Activated B cell treated with CpG ODN at 0.5 μM for 24 hours (primary cell): ENCODE measurements at regions not wholly inside any gene's neighbourhood (a gene's known extent, or its start where the extent isn't known, plus 50 kb on each side); places are given as distances from the start of the nearest gene placed in this dataset.

ENCODE experiments used
- ATAC-seq: fragments of 200-7000 bp; cut with Tn5 transposase; one replicate; pipeline ENCODE4 v1.10.0; 2021; ENCODE audit warnings: low read depth, mild to moderate bottlenecking, moderate library complexity
- CTCF ChIA-PET: fragments of 350-600 bp; sonication (Branson Sonifier 250); formaldehyde crosslinking; loops from one replicate; lab custom pipeline; 2021; ENCODE audit warnings: antibody characterized with exemption; lab: Charles Lee
- POLR2A ChIA-PET: fragments of 350-600 bp; sonication (Branson Sonifier 250); formaldehyde crosslinking; loops from one replicate; lab custom pipeline; 2021; ENCODE audit warnings: antibody characterized with exemption; lab: Charles Lee
- DNase-seq: peaks from one replicate; pipeline ENCODE4 v3.0.0; 2022
- H3K27ac Mint-ChIP-seq: one replicate; pipeline ENCODE4 v1.8.0; 2020; ENCODE audit warnings: mixed read lengths
- H3K27me3 Mint-ChIP-seq: one replicate; pipeline ENCODE4 v1.8.0; 2021; ENCODE audit warnings: mixed read lengths
- H3K36me3 Mint-ChIP-seq: one replicate; pipeline ENCODE4 v1.8.0; 2021; ENCODE audit warnings: low read depth, mixed read lengths
- H3K4me1 Mint-ChIP-seq: one replicate; pipeline ENCODE4 v1.8.0; 2021; ENCODE audit warnings: mixed read lengths
- H3K4me3 Mint-ChIP-seq: one replicate; pipeline ENCODE4 v1.8.0; 2020; ENCODE audit warnings: mild to moderate bottlenecking, mixed read lengths
- H3K9me3 Mint-ChIP-seq: one replicate; pipeline ENCODE4 v1.8.0; 2020; ENCODE audit warnings: mixed read lengths
- CTCF ChIP-seq: fragments of 200-600 bp; IDR thresholded peaks from one replicate; pipeline ENCODE4 v1.8.0; 2022; ENCODE audit warnings: antibody characterized with exemption, mild to moderate bottlenecking
- intact Hi-C: fragments of 100-400 bp; cut with micrococcal nuclease; formaldehyde crosslinking; loops from one replicate; pipeline ENCODE4 v1.15.1; 2024

GRCh38 chr4:180538384-180539057, 1704.7 kb upstream of the TENM3 start:
- Mint-ChIP-seq H3K27me3 (no peaks in the 10 kb centered on the region), H3K27ac (no peak overlapping the region), H3K9me3 (no peaks in the 10 kb centered on the region), H3K36me3 (no peaks in the 10 kb centered on the region), H3K4me1 (no peaks in the 10 kb centered on the region), H3K4me3 (no peak overlapping the region)
- ATAC-seq, result no peak
- POLR2A ChIA-PET, result no interaction called here
- intact Hi-C loops, result no loop called here
- no peak for DNase-seq
- CTCF ChIA-PET, result no interaction called here
- TF ChIP-seq CTCF, result no peak

GRCh38 chr4:180539284-180539683, 1703.9 kb upstream of the TENM3 start:
- no peaks in the 10 kb centered on the region for H3K4me1 Mint-ChIP-seq
- POLR2A ChIA-PET, result no interaction called here
- no peaks in the 10 kb centered on the region for H3K27me3 Mint-ChIP-seq
- intact Hi-C loops, result no loop called here
- H3K36me3 Mint-ChIP-seq, result no peaks in the 10 kb centered on the region
- H3K4me3 Mint-ChIP-seq, result no peak overlapping the region
- no peak for TF ChIP-seq CTCF
- no peaks in the 10 kb centered on the region for H3K9me3 Mint-ChIP-seq
- ATAC-seq (no peak), DNase-seq (no peak)
- no peak overlapping the region for H3K27ac Mint-ChIP-seq
- CTCF ChIA-PET, result no interaction called here

GRCh38 chr4:180541678-180542077, 1701.5 kb upstream of the TENM3 start:
- no peak for DNase-seq
- Mint-ChIP-seq H3K27ac (no peak overlapping the region), H3K4me3 (no peak overlapping the region), H3K4me1 (no peaks in the 10 kb centered on the region), H3K27me3 (no peaks in the 10 kb centered on the region), H3K36me3 (no peaks in the 10 kb centered on the region), H3K9me3 (no peaks in the 10 kb centered on the region)
- TF ChIP-seq CTCF, result no peak
- intact Hi-C loops, result no loop called here
- no peak for ATAC-seq
- POLR2A ChIA-PET, result no interaction called here
- CTCF ChIA-PET, result no interaction called here

GRCh38 chr4:180542445-180543100, 1700.6 kb upstream of the TENM3 start:
- Mint-ChIP-seq H3K4me1 (no peaks in the 10 kb centered on the region), H3K36me3 (no peaks in the 10 kb centered on the region), H3K27me3 (no peaks in the 10 kb centered on the region), H3K4me3 (no peak overlapping the region), H3K27ac (no peak overlapping the region), H3K9me3 (no peaks in the 10 kb centered on the region)
- DNase-seq (no peak), ATAC-seq (no peak)
- ChIA-PET CTCF (no interaction called here), POLR2A (no interaction called here)
- TF ChIP-seq CTCF, result no peak
- intact Hi-C loops, result no loop called here

- H3K4me3 Mint-ChIP-seq, result no peak overlapping the region
- no peaks in the 10 kb centered on the region for H3K4me1 Mint-ChIP-seq
- no peak for ATAC-seq
- H3K9me3 Mint-ChIP-seq, result no peaks in the 10 kb centered on the region
- H3K36me3 Mint-ChIP-seq, result no peaks in the 10 kb centered on the region
- POLR2A ChIA-PET, result no interaction called here
- no peak overlapping the region for H3K27ac Mint-ChIP-seq
- no peak for TF ChIP-seq CTCF
- no peaks in the 10 kb centered on the region for H3K27me3 Mint-ChIP-seq
- CTCF ChIA-PET, result no interaction called here
- intact Hi-C loops, result no loop called here
- no peak for DNase-seq
Measured at GRCh38 chr4:180550106-180550505, 1693.1 kb upstream of the TENM3 start.
